Activated CD4-positive, alpha-beta memory T cell treated with anti-CD3 and anti-CD28 coated beads for 36 hours (primary cell): ENCODE measurements at regions not wholly inside any gene's neighbourhood (a gene's known extent, or its start where the extent isn't known, plus 50 kb on each side); places are given as distances from the start of the nearest gene placed in this dataset.

Experiments used
- CTCF ChIA-PET: fragments of 350-600 bp; sonication (Branson Sonifier 250); formaldehyde crosslinking; loops from one replicate; lab custom pipeline; 2021; ENCODE audit warnings: antibody characterized with exemption, inconsistent platforms; lab: Charles Lee
- POLR2A ChIA-PET: fragments of 350-600 bp; sonication (Branson Sonifier 250); formaldehyde crosslinking; loops from one replicate; lab custom pipeline; 2021; ENCODE audit warnings: antibody characterized with exemption; lab: Charles Lee
- DNase-seq: peaks from one replicate; pipeline ENCODE4 v3.0.0-alpha.2; 2020
- H3K27ac Mint-ChIP-seq: one replicate; pipeline ENCODE4 v1.8.0; 2021; ENCODE audit warnings: mixed read lengths
- H3K27me3 Mint-ChIP-seq: one replicate; pipeline ENCODE4 v1.8.0; 2021; ENCODE audit warnings: mixed read lengths
- H3K36me3 Mint-ChIP-seq: one replicate; pipeline ENCODE4 v1.8.0; 2021; ENCODE audit warnings: mixed read lengths
- H3K4me1 Mint-ChIP-seq: one replicate; pipeline ENCODE4 v1.8.0; 2021; ENCODE audit warnings: low read depth, mixed read lengths
- H3K4me3 Mint-ChIP-seq: one replicate; pipeline ENCODE4 v1.8.0; 2021; ENCODE audit warnings: mild to moderate bottlenecking, mixed read lengths
- H3K9me3 Mint-ChIP-seq: one replicate; pipeline ENCODE4 v1.8.0; 2021; ENCODE audit warnings: mixed read lengths
- intact Hi-C: fragments of 100-400 bp; cut with micrococcal nuclease; formaldehyde crosslinking; loops from one replicate; pipeline ENCODE4 v1.15.1; 2023

DNA sequence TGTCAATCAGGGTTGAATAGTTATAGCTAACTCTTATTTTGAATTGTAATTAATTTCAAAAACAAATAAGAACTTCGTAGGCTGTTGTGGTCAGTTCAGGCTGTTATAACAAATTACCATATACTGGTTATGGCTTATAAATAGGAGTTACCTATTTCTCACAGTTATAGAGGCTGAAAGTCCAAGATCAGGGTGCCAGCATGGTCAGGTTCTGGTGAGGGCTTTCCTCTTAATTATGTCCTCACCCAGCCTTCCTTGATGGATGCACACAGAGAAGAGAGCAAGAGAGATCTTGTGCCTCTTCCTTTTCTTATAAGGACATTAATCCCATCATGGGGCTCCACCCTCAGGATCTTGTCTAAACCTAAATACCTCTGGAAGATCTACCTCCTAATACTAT lies 265.9 kb upstream of the SUCLG2 start:
- Mint-ChIP-seq H3K4me3 (no peak overlapping the region), H3K9me3 (peaks cover 5% of the 10 kb centered on the region), H3K4me1 (no peaks in the 10 kb centered on the region), H3K36me3 (peaks cover 4% of the 10 kb centered on the region), H3K27ac (no peak overlapping the region), H3K27me3 (peaks cover 2% of the 10 kb centered on the region)
- CTCF ChIA-PET, result no interaction called here
- POLR2A ChIA-PET, result no interaction called here
- DNase-seq, result no peak
- intact Hi-C loops, result no loop called here

DNA sequence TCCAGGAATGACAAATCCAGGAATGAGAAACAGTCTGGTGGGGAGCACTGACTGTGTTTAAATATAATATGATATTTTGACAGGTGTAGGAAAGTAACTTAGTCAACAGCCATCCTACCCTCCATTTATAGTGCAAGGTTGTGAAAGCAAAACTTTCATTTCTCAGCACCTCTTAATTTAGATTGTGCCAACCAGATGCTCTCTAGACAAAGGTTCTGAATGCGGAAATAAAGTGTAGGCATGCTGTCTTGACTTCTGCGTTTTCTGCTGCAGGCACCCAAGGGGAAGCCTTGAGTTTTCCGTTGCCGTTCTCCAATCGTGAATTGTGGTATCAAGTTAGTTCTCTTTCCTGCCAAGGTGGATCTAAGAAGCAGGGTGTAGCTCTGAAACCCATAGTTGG lies 261.9 kb upstream of the SUCLG2 start:
- Mint-ChIP-seq H3K4me1 (no peaks in the 10 kb centered on the region), H3K27ac (no peak overlapping the region), H3K9me3 (no peaks in the 10 kb centered on the region), H3K4me3 (no peak overlapping the region), H3K27me3 (no peaks in the 10 kb centered on the region), H3K36me3 (no peaks in the 10 kb centered on the region)
- ChIA-PET CTCF (no interaction called here), POLR2A (no interaction called here)
- DNase-seq, result no peak
- intact Hi-C loops, result no loop called here

DNA sequence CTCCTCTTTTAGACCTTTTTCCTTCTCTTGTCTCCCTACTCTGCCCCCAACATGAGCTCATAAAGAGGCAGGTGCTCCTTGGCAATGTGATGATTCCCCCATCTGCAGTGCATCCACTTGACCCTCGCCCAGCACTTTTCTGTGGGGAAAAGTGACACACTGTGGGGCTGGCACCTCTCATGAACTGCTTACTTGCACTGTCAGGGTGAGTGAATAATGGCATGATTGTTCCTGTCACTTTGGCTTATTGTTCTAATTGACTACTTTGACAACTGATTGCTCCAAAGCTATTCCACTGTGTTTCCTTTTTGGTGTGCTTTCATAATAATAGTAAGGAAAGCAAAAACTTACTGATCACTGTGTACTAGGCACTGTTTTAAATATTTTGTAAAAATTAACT lies 253.3 kb upstream of the SUCLG2 start:
- ChIA-PET POLR2A (no interaction called here), CTCF (no interaction called here)
- no peak for DNase-seq
- intact Hi-C loops, result no loop called here
- Mint-ChIP-seq H3K27ac (no peak overlapping the region), H3K36me3 (no peaks in the 10 kb centered on the region), H3K4me1 (peaks cover 9% of the 10 kb centered on the region), H3K27me3 (no peaks in the 10 kb centered on the region), H3K9me3 (peaks cover 2% of the 10 kb centered on the region), H3K4me3 (no peak overlapping the region)

DNA sequence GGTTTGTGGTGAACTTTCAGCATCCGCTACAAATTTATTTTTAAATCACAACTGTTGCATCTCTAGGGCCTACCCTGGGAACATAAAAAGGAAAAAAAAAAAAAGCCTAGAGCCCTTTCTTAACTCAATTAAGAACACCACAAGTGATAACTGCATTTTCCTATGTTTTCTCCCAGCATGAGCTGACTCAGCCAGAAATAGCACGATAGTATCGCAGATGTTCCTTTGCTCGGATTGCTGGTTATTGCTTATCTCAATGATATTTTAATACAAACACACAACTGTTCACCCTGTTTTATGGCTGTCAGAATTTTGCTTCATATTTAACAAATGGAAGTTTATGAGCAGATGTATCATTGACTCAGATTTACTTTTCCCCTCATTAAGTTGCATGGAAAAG lies 251.8 kb upstream of the SUCLG2 start:
- Mint-ChIP-seq H3K4me1 (peaks cover 9% of the 10 kb centered on the region), H3K27ac (no peak overlapping the region), H3K4me3 (no peak overlapping the region), H3K9me3 (peaks cover 2% of the 10 kb centered on the region), H3K27me3 (no peaks in the 10 kb centered on the region), H3K36me3 (no peaks in the 10 kb centered on the region)
- ChIA-PET CTCF (no interaction called here), POLR2A (no interaction called here)
- DNase-seq, result no peak
- intact Hi-C loops, result no loop called here

DNA sequence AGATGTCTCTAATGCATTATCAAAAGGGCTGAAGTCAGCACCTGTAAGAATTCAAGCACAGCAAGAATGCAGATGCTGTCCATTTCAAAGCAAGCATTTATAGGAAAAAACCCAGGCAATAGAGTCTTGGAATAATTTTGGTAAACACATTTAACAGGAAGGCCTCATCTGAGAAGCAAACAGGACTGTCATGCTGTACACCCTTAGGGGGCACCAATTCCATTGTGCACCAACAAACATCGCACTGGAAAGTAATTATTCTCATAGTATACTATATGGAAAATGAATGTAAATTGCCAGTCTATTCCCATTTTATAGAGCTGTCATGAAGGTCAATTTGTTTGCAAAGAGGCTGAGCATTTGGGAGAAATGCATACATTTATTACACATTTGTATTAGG lies 247.3 kb upstream of the SUCLG2 start:
- Mint-ChIP-seq H3K4me1 (peaks cover 8% of the 10 kb centered on the region), H3K9me3 (peaks cover 2% of the 10 kb centered on the region), H3K36me3 (no peaks in the 10 kb centered on the region), H3K27ac (no peak overlapping the region), H3K4me3 (no peak overlapping the region), H3K27me3 (no peaks in the 10 kb centered on the region)
- CTCF ChIA-PET, result no interaction called here
- no peak for DNase-seq
- intact Hi-C loops, result loop anchor here (1.0 kb wide), 1 partner anchor 975 kb away; no protein-coding TSS in a partner anchor
- POLR2A ChIA-PET, result no interaction called here

DNA sequence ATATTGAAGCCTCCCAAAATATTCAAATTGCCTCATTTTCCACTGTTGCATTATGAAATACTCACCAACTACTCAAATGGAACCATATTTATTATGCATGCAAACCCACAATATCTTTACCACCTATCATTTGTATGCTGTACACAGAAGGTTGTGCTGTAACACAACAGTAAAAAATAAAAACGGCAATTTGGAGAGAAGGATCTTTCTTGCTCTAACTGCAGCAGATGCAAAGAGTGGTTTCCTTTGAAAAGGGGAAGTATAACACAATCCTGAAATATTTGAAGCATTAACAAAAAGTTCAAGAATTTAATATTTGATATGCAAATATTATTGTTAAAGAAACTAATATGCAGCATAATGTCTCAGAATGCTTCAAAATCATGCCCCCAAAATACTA lies 244.5 kb upstream of the SUCLG2 start:
- intact Hi-C loops, result no loop called here
- CTCF ChIA-PET, result no interaction called here
- H3K36me3 Mint-ChIP-seq, result no peaks in the 10 kb centered on the region
- no peaks in the 10 kb centered on the region for H3K4me1 Mint-ChIP-seq
- H3K27ac Mint-ChIP-seq, result no peak overlapping the region
- H3K27me3 Mint-ChIP-seq, result no peaks in the 10 kb centered on the region
- no peak for DNase-seq
- H3K9me3 Mint-ChIP-seq, result no peaks in the 10 kb centered on the region
- H3K4me3 Mint-ChIP-seq, result no peak overlapping the region
- POLR2A ChIA-PET, result no interaction called here

DNA sequence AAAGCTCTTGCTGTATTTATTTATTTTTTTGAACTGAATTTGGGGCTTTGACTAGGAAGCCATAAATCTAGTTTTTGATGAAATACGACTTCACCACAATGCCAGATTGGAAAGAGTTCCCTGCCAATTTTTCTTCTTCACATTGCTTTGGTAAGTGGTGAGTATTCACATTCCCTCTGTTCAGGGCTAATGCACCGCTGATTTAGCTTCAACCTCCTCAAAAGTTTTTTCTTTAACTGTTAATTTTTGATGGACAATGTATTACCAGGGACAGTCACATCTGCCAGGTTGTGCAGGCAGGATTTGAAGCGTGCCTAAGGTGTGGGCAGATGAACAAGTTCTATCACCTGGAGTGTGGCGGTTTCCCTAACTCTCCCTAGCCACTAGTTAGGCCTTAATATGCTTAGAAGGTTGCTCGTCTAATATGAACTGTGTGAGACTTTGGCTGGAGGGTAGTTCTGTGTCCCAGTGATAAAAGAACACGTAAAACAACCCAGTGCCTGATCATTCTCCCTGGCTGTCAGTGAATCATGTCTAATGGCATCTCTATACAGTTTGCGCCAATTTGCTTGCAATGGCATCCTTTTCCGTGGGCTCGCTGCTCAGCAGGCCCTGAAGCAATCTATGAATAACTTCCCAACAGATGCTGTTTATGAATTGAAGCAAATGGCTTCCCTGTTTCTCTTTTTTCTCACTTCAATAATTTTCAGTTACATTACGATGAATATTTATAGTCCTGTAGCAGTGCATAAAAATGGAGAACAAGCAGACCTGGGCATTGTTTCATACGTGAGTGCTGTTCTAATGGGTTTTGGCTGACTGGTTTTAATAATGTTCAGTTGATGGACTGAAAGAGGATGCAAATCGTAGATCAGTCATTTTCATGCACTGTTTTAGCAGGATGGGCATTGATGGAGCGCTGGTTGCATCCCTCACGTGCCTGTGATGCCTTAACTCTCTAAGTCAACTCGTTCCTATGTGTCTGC lies 243.2 kb upstream of the SUCLG2 start:
- ChIA-PET POLR2A (no interaction called here), CTCF (no interaction called here)
- no peak for DNase-seq
- Mint-ChIP-seq H3K4me3 (no peak overlapping the region), H3K27me3 (no peaks in the 10 kb centered on the region), H3K36me3 (no peaks in the 10 kb centered on the region), H3K9me3 (no peaks in the 10 kb centered on the region), H3K27ac (no peak overlapping the region), H3K4me1 (no peaks in the 10 kb centered on the region)
- intact Hi-C loops, result no loop called here

DNA sequence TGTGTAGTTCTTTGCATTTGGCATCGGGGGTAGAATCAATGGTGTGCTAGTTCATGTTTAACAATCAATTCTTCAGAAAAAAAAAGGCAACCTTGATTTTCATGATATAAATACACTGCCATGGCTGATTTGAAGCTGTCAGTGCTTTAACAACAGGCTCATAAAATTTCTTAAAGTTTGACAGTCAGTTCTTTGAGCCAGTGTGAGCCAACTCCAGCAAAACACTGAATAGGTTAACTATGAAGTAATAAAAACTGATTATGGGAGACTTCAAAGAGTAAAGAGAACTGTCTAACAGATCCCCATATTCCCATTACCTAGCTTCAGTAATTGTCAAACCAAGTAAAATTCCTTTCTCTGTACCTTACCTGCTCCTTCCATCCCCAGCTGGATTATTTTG lies 241.7 kb upstream of the SUCLG2 start:
- Mint-ChIP-seq H3K27ac (no peak overlapping the region), H3K27me3 (no peaks in the 10 kb centered on the region), H3K4me3 (no peak overlapping the region), H3K4me1 (no peaks in the 10 kb centered on the region), H3K36me3 (no peaks in the 10 kb centered on the region), H3K9me3 (peaks cover 4% of the 10 kb centered on the region)
- ChIA-PET CTCF (no interaction called here), POLR2A (no interaction called here)
- intact Hi-C loops, result no loop called here
- DNase-seq, result no peak

DNA sequence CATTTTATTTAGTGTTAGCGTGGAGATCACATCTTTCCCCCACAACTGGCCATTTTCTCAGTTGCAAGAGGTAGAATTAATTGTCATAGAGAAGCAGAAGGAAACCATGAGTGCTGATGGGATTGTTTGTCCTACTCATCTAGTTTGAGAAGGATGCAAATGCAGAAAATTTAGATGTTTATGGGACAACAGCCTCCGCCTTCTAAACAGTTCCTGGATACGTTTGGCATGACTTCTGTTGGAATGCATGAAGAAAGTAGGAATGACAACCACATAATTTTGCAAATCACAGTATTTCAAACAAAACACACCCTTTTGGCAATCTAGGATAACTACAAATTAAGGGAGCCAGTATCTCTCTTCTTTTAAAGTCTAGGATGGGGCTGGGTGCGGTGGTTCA lies 240.1 kb upstream of the SUCLG2 start:
- no peaks in the 10 kb centered on the region for H3K27me3 Mint-ChIP-seq
- no peak for DNase-seq
- no peak overlapping the region for H3K4me3 Mint-ChIP-seq
- no peaks in the 10 kb centered on the region for H3K36me3 Mint-ChIP-seq
- no peak overlapping the region for H3K27ac Mint-ChIP-seq
- ChIA-PET POLR2A (no interaction called here), CTCF (no interaction called here)
- peaks cover 17% of the 10 kb centered on the region for H3K9me3 Mint-ChIP-seq
- intact Hi-C loops, result no loop called here
- H3K4me1 Mint-ChIP-seq, result no peaks in the 10 kb centered on the region

DNA sequence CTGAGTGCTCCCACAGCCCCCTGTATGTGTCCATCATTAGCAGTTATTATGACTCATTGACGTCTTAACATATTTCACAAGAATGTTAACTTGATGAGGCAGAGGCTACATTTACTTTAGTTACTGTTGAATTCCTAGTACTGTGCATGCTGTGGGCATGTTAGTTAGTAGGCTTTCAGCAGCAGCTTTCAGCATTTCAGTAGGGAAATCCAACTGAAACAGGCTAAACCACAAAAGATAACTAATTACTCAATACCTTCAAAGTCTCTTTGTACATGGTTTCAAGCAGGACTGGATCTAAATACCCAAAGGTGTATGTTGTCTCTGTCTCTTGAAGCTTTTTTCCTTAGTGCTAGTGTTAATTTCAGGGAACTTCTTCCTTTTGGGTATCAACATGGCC lies 229.9 kb upstream of the SUCLG2 start:
- H3K9me3 Mint-ChIP-seq, result peaks cover 7% of the 10 kb centered on the region
- peaks cover 4% of the 10 kb centered on the region for H3K36me3 Mint-ChIP-seq
- H3K27ac Mint-ChIP-seq, result no peak overlapping the region
- no peaks in the 10 kb centered on the region for H3K4me1 Mint-ChIP-seq
- CTCF ChIA-PET, result no interaction called here
- no peaks in the 10 kb centered on the region for H3K27me3 Mint-ChIP-seq
- intact Hi-C loops, result no loop called here
- POLR2A ChIA-PET, result no interaction called here
- DNase-seq, result no peak
- no peak overlapping the region for H3K4me3 Mint-ChIP-seq

DNA sequence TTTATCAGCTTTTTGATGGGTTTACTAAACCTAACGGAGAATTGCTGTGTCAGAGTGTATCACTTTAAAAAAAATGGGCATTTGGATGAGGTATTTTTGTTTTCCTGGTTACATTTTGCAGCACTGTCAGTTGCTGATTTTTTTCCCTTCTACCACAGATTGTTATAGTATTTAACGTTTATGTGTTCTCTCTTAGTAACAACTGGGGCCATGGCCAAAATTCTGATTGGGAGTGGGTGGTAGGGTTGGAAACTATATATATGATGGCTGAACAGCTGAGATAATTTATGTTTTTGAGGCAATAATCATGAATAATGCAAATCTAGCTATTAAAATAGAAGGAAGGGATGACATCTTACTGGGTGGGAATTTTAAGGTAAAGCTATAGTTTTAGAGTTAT lies 229.4 kb upstream of the SUCLG2 start:
- Mint-ChIP-seq H3K27ac (no peak overlapping the region), H3K36me3 (peaks cover 4% of the 10 kb centered on the region), H3K27me3 (no peaks in the 10 kb centered on the region), H3K9me3 (peaks cover 4% of the 10 kb centered on the region), H3K4me3 (no peak overlapping the region), H3K4me1 (no peaks in the 10 kb centered on the region)
- CTCF ChIA-PET, result no interaction called here
- POLR2A ChIA-PET, result no interaction called here
- intact Hi-C loops, result no loop called here
- no peak for DNase-seq

DNA sequence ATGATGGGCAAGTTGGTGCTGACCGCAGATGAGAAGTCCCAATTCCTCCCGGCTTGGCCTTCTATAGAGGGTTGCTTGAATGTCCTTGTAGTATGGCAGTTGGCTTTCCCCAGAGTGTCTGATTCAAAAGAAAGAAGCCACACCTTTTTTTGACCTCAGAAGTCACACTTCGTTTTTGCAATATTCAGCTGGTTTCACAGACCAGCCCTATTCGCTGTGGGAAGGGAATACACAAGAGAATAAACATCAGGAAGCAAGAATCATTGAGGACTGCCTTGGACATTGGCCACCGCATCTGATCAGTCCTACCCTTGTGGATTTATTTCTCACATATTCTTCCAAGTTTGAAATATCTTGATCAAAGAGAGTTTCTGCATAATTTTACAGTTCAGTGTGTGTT lies 228.6 kb upstream of the SUCLG2 start:
- ChIA-PET CTCF (no interaction called here), POLR2A (no interaction called here)
- no peak overlapping the region for H3K4me3 Mint-ChIP-seq

DNA sequence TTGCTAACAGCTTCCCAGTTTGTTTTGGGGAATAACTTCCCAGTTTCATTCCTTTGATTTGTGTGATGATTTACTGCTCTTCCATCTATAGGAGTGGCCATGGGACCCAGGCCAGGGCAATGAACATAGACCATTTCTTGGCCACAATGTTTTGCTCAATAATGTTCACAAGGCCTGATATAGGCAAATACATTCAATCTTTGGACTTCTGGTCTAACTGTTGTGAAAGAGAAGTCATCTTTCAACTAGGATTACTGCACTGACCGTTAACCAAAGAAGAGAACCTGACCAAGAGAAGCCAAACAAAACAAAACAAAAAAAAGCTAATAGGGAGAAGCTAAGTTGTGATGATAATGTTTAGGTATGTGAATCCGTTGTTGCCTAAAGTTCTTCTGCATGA lies 221.8 kb upstream of the SUCLG2 start:
- Mint-ChIP-seq H3K27ac (no peak overlapping the region), H3K9me3 (no peaks in the 10 kb centered on the region), H3K27me3 (no peaks in the 10 kb centered on the region), H3K4me3 (no peak overlapping the region), H3K4me1 (no peaks in the 10 kb centered on the region), H3K36me3 (no peaks in the 10 kb centered on the region)
- CTCF ChIA-PET, result no interaction called here
- DNase-seq, result no peak
- intact Hi-C loops, result no loop called here
- POLR2A ChIA-PET, result no interaction called here

More for the DNA sequence above, 228.6 kb upstream of the SUCLG2 start:
- H3K27ac Mint-ChIP-seq, result no peak overlapping the region
- no peaks in the 10 kb centered on the region for H3K36me3 Mint-ChIP-seq
- no peaks in the 10 kb centered on the region for H3K9me3 Mint-ChIP-seq
- H3K27me3 Mint-ChIP-seq, result no peaks in the 10 kb centered on the region
- no peaks in the 10 kb centered on the region for H3K4me1 Mint-ChIP-seq
- intact Hi-C loops, result no loop called here
- no peak for DNase-seq
